ENCODE measurements at regions not wholly inside any gene's neighbourhood (a gene's known extent, or its start where the extent isn't known, plus 50 kb on each side); places are given as distances from the start of the nearest gene placed in this dataset.
"Not testable (repeated sequence)": the region's sequence is repeated elsewhere in the genome, so short reads cannot be mapped to it uniquely, and the experiment has no call there.

- DNase-seq (ENCODE audit: low read depth), result no peak
Measured at GRCh38 chr10:6817770-6818169, 237.7 kb upstream of the PRKCQ start.

GRCh38 chr10:6815346-6815745 is 235.3 kb upstream of the PRKCQ start:
- no peak for DNase-seq (ENCODE audit: low read depth)

- DNase-seq (ENCODE audit: low read depth), result no peak
Measured at GRCh38 chr10:6813856-6814255, 233.8 kb upstream of the PRKCQ start.

GRCh38 chr10:6813306-6813705 is 233.2 kb upstream of the PRKCQ start:
- no peak for DNase-seq (ENCODE audit: low read depth)

- DNase-seq (ENCODE audit: low read depth), result no peak
Measured at GRCh38 chr10:6811153-6811552, 231.1 kb upstream of the PRKCQ start.

GRCh38 chr10:6803427-6803783 is 223.3 kb upstream of the PRKCQ start:
- no peak for DNase-seq (ENCODE audit: low read depth)

GRCh38 chr10:6802759-6803426 is 222.8 kb upstream of the PRKCQ start:
- no peak for DNase-seq (ENCODE audit: low read depth)

GRCh38 chr10:6796231-6796630 is 216.2 kb upstream of the PRKCQ start:
- DNase-seq (ENCODE audit: low read depth), result no peak

- no peak for DNase-seq (ENCODE audit: low read depth)
Measured at GRCh38 chr10:6795541-6795940, 215.5 kb upstream of the PRKCQ start.

- DNase-seq (ENCODE audit: low read depth), result not testable (repeated sequence)
Measured at GRCh38 chr10:6794841-6795240, 214.8 kb upstream of the PRKCQ start.

- no peak for DNase-seq (ENCODE audit: low read depth)
Measured at GRCh38 chr10:6794441-6794840, 214.4 kb upstream of the PRKCQ start.

GRCh38 chr10:6788731-6789130 is 208.7 kb upstream of the PRKCQ start:
- DNase-seq (ENCODE audit: low read depth), result no peak

- peak; percentile 83 for DNase-seq (ENCODE audit: low read depth)
Measured at GRCh38 chr10:6788231-6788630, 208.2 kb upstream of the PRKCQ start.

GRCh38 chr10:6787718-6788117 is 207.6 kb upstream of the PRKCQ start:
- DNase-seq (ENCODE audit: low read depth), result peak; percentile 26

- DNase-seq (ENCODE audit: low read depth), result peak; percentile 13
Measured at GRCh38 chr10:6787091-6787490, 207.0 kb upstream of the PRKCQ start.

GRCh38 chr10:6786579-6787031 is 206.5 kb upstream of the PRKCQ start:
- DNase-seq (ENCODE audit: low read depth), result peak; percentile 58

- not testable (repeated sequence) for DNase-seq (ENCODE audit: low read depth)
Measured at GRCh38 chr10:6784429-6784828, 204.4 kb upstream of the PRKCQ start.

GRCh38 chr10:6783471-6783870 is 203.4 kb upstream of the PRKCQ start:
- no peak for DNase-seq (ENCODE audit: low read depth)

- no peak for DNase-seq (ENCODE audit: low read depth)
Measured at GRCh38 chr10:6782378-6782777, 202.3 kb upstream of the PRKCQ start.

GRCh38 chr10:6781133-6781770 is 201.2 kb upstream of the PRKCQ start:
- DNase-seq (ENCODE audit: low read depth), result no peak

- no peak for DNase-seq (ENCODE audit: low read depth)
Measured at GRCh38 chr10:6780008-6780677, 200.1 kb upstream of the PRKCQ start.

GRCh38 chr10:6778992-6779701 is 199.1 kb upstream of the PRKCQ start:
- DNase-seq (ENCODE audit: low read depth), result no peak
